GM12864 (cell line): ENCODE measurements at regions not wholly inside any gene's neighbourhood (a gene's known extent, or its start where the extent isn't known, plus 50 kb on each side); places are given as distances from the start of the nearest gene placed in this dataset.
"Not testable (repeated sequence)": the region's sequence is repeated elsewhere in the genome, so short reads cannot be mapped to it uniquely, and the experiment has no call there.

ENCODE experiments used
- DNase-seq: peaks from one replicate; pipeline ENCODE4 v3.0.0-alpha.2; 2011; ENCODE audit warnings: low read depth
- H3K4me3 ChIP-seq: 2 replicates; pipeline ENCODE4 v1.5.1; 2011; ENCODE audit warnings: mild to moderate bottlenecking, low read depth, low read length, control low read depth
- TF ChIP-seq, protein P1 (sequence below): IDR thresholded peaks from 2 replicates; pipeline ENCODE4 v1.5.1; 2011; ENCODE audit warnings: low read depth, mild to moderate bottlenecking, moderate library complexity, low read length, control low read depth, inconsistent platforms; ENCODE audit errors: missing control alignments

DNA sequence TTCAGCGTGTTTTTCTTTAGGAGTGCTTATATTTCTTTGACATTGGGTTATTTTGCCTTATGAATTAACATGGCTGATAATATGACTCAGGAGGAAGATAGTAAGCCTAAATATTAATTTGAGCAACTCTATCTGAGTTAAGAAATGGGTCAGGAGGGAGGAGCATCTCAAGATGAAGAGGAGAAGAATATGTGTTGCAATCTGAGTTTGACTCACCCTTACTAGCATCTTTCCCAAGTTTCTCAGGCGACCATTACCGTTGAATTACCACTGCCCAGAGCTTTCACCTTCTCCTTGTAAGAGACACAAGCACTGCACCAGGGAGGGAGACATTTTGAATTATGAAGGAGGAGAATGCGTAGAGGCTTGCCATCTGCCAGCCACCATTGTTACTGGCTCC is 138.3 kb upstream of the MYRIP start:
- no peak for DNase-seq
- TF ChIP-seq, protein P1, sequence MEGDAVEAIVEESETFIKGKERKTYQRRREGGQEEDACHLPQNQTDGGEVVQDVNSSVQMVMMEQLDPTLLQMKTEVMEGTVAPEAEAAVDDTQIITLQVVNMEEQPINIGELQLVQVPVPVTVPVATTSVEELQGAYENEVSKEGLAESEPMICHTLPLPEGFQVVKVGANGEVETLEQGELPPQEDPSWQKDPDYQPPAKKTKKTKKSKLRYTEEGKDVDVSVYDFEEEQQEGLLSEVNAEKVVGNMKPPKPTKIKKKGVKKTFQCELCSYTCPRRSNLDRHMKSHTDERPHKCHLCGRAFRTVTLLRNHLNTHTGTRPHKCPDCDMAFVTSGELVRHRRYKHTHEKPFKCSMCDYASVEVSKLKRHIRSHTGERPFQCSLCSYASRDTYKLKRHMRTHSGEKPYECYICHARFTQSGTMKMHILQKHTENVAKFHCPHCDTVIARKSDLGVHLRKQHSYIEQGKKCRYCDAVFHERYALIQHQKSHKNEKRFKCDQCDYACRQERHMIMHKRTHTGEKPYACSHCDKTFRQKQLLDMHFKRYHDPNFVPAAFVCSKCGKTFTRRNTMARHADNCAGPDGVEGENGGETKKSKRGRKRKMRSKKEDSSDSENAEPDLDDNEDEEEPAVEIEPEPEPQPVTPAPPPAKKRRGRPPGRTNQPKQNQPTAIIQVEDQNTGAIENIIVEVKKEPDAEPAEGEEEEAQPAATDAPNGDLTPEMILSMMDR, result no peak
- H3K4me3 ChIP-seq, result no peak overlapping the region

DNA sequence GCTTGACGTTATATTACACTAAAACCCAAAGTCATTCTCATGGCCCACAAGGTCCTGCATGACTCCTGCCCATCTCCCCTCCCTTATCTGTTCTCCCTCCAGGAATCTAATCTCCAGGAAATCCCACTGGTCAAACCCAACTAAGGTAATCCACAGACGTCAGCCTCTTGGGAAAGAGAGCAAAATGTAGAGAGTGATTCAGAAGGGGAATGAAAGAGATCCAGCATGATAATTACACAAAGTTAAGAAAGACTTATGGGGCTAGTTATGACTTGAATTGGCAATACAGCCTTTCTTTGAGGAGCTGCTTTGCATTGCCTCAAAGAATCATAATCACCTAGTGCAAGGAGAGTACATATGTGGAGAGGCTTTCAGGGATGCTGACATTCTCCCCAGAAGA is 137.8 kb upstream of the MYRIP start:
- no peak for DNase-seq
- H3K4me3 ChIP-seq, result no peak overlapping the region
- TF ChIP-seq, protein P1, result no peak

DNA sequence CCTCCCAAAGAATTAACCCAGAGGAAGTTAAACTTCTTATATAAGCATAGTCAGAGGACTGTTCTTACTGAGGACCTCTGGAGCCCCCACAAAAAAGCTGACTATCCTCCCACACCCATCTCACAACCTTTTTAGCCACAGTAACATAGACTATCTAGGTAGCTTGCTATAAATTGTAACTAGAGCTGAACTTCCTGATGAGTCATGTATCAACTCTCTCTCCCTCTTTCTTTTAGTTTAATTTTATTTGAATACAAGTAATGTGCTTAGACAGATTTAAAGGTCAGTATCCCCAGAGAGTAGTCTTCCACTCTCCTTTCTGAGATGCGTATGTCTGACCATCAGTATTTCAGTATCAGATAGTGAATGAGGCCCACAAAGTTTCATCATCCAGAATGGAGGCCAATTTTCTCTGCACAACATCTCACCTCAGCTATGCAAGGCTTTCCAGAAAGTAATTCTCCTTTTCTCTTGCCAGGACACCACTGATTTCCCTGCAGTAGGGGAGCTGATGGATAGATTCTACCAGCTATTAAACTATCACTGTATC is 104.0 kb upstream of the MYRIP start:
- TF ChIP-seq, protein P1, result no peak
- DNase-seq, result no peak
- no peak overlapping the region for H3K4me3 ChIP-seq

DNA sequence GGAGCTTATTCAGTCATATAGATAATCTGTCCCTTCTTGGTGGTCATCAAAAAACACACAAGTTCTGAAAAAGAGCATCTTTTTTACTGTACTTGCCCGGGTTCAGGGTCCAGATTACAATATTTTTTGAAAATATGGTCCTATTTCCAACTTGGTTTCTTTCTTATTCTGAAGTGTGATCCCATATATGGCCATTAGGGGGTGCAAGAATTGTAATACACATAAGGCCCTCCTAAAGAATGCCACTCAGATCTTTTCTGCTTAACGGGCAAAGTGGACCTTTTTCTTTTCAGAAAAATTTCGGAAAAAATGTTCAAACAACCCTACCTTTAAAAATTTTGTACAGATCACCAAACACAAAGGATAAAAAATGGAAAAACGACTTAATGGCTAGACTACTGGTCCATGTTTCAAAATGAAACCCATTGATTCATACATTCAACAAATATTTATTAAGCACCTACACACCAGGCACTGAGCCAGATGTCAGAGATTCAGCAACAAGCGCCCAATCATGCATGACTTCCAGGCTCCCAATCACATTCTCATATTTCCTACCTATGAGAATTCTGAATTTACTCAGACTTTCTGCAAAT is 102.0 kb upstream of the MYRIP start:
- H3K4me3 ChIP-seq, result no peak overlapping the region
- DNase-seq, result peak; percentile 5
- TF ChIP-seq, protein P1, result peak; percentile 63

DNA sequence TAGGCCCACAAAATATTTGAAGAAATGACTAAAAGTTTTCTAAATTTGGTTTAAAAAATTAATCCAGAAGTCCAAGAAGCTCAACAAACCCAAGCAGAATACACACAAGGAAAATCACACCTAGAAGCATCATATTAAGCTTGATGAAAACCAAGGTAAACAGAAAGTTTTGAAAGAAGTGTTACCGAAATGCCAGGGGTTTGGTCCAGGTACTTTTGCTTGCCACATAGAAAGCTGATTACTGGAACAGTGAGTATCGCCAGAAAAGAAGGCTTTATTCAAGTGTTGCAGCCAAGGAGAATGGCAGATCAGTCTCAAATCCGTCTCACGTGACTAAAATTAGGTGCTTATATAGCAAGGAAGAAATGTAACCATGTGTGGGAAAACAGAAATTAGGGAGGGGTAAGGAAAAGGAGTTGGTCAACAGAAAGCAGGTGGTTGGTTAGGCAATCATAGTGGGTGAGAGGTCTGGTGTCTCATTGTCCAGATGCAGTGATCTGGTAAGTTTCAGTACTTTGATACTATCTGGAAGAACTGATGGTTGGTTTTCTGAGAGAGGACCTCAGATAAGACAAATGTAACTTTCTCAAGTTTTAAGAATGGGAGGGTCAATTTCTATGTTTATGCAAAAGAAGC is 96.9 kb upstream of the MYRIP start:
- TF ChIP-seq, protein P1, result no peak
- DNase-seq, result no peak
- no peak overlapping the region for H3K4me3 ChIP-seq

DNA sequence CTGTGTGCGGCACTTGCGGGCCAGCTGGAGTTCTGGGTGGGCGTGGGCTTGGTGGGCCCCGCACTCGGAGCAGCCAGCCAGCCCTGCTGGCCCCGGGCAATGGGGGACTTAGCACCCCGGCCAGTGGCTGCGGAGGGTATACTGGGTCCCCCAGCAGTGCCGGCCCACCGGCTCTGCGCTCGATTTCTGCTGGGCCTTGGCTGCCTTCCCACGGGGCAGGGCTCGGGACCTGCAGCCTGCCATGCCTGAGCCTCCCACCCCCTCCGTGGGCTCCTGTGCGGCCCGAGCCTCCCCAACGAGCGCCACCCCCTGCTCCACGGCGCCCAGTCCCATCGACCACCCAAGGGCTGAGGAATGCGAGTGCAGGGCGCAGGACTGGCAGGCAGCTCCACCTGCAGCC is 96.1 kb upstream of the MYRIP start:
- H3K4me3 ChIP-seq, DNase-seq: not testable (repeated sequence)

DNA sequence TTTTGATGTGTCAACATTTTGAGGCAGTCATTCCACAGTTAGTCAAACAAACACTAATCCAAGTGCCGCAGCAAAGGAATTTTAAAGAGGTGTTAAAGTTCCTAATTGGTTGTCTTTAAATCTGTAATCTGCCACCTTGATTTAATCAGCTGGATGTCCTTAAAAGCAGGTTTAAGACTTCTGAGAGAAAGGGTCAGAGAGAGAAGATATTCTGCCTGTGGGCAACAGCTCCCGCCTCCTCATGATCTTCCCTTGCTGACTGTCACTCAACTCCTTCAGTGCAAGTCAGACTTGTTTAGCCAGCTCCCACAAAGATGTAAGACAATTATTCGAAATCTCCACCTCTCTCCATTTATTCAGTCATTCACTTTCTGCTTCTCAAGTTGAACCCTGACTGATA is 92.6 kb upstream of the MYRIP start:
- TF ChIP-seq, protein P1, result no peak

More for the DNA sequence above, 92.6 kb upstream of the MYRIP start:
- no peak for DNase-seq
- no peak overlapping the region for H3K4me3 ChIP-seq
